22Rv1 (cell line): ENCODE measurements at regions not wholly inside any gene's neighbourhood (a gene's known extent, or its start where the extent isn't known, plus 50 kb on each side); places are given as distances from the start of the nearest gene placed in this dataset.

Experiments used
- CTCF ChIP-seq: fragments of 450-650 bp; IDR thresholded peaks from 2 replicates; pipeline ENCODE4 v1.5.1; 2017; ENCODE audit warnings: mild to moderate bottlenecking
- ZFX ChIP-seq: fragments of 450-650 bp; IDR thresholded peaks from 2 replicates; pipeline ENCODE4 v1.6.1; 2017; ENCODE audit warnings: antibody characterized with exemption, borderline replicate concordance

GRCh38 chr20:12083269-12083668 is 165.6 kb downstream of the BTBD3 start:
- TF ChIP-seq CTCF (no peak), ZFX (no peak)
